Right atrium auricular region (tissue), 2 donors: ENCODE measurements at regions not wholly inside any gene's neighbourhood (a gene's known extent, or its start where the extent isn't known, plus 50 kb on each side); places are given as distances from the start of the nearest gene placed in this dataset.

Experiments
- DNase-seq: peaks from one replicate; pipeline ENCODE4 v3.0.0-alpha.2; 2019; ENCODE audit warnings: low spot score
- H3K27ac ChIP-seq, 2 donors: fragments of 200-600 bp; sonication (generic); 1 replicate in 1 of 2; 2 replicates in 1 of 2; pipeline ENCODE4 v1.5.1; 2016 to 2019
- H3K27me3 ChIP-seq, 2 donors: fragments of 200-600 bp; sonication (generic); one replicate each; pipeline versions ENCODE4 v1.5.1 to v1.6.0; 2017 to 2019
- H3K36me3 ChIP-seq: fragments of 200-600 bp; sonication (generic); one replicate; pipeline ENCODE4 v1.5.1; 2016
- H3K4me1 ChIP-seq, 2 donors: fragments of 200-600 bp; sonication (generic); one replicate each; pipeline versions ENCODE4 v1.5.1 to v1.6.0; 2017 to 2019
- H3K4me3 ChIP-seq, 2 donors: fragments of 200-600 bp; sonication (generic); 1 replicate in 1 of 2; 2 replicates in 1 of 2; pipeline ENCODE4 v1.5.1; 2017 to 2019; ENCODE audit warnings: mild to moderate bottlenecking in 1 of 2, moderate library complexity in 1 of 2
- H3K9me3 ChIP-seq, 2 donors: fragments of 200-600 bp; sonication (generic); one replicate each; pipeline ENCODE4 v1.5.1; 2019
- TF ChIP-seq, protein P1 (sequence below), 2 donors: fragments of 200-600 bp; sonication (generic); IDR thresholded peaks; one replicate each; pipeline ENCODE4 v1.5.1; 2019; ENCODE audit warnings: antibody characterized with exemption in 2 of 2

DNA sequence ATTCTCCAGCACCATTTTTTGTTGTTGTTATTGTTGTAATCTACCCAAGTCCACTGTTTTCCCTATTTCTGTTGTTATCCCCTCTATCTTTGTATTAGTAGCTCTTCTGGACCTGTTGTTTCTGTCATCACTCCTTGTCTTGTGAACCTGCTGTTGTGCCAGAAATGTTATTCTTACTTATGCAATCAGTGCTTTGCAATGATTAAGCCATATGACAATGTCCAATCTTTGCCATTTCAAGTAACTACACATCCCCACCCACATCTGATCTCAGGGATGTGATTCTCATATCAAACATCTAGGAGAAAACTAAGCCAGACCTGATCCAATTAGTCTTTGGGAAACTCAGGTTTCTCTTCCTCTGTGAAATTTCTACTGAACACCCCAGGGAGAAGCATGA lies 472.6 kb upstream of the KLHL1 start:
- H3K4me3 ChIP-seq: no peak overlapping the region
- H3K27me3 ChIP-seq: no peaks in the 10 kb centered on the region
- no peaks in the 10 kb centered on the region for H3K36me3 ChIP-seq
- H3K27ac ChIP-seq: no peak overlapping the region
- DNase-seq: no peak
- H3K4me1 ChIP-seq: no peaks in the 10 kb centered on the region
- no peaks in the 10 kb centered on the region for H3K9me3 ChIP-seq
- TF ChIP-seq, protein P1, sequence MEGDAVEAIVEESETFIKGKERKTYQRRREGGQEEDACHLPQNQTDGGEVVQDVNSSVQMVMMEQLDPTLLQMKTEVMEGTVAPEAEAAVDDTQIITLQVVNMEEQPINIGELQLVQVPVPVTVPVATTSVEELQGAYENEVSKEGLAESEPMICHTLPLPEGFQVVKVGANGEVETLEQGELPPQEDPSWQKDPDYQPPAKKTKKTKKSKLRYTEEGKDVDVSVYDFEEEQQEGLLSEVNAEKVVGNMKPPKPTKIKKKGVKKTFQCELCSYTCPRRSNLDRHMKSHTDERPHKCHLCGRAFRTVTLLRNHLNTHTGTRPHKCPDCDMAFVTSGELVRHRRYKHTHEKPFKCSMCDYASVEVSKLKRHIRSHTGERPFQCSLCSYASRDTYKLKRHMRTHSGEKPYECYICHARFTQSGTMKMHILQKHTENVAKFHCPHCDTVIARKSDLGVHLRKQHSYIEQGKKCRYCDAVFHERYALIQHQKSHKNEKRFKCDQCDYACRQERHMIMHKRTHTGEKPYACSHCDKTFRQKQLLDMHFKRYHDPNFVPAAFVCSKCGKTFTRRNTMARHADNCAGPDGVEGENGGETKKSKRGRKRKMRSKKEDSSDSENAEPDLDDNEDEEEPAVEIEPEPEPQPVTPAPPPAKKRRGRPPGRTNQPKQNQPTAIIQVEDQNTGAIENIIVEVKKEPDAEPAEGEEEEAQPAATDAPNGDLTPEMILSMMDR (IDR thresholded peaks at IDR 0.05): no peak

DNA sequence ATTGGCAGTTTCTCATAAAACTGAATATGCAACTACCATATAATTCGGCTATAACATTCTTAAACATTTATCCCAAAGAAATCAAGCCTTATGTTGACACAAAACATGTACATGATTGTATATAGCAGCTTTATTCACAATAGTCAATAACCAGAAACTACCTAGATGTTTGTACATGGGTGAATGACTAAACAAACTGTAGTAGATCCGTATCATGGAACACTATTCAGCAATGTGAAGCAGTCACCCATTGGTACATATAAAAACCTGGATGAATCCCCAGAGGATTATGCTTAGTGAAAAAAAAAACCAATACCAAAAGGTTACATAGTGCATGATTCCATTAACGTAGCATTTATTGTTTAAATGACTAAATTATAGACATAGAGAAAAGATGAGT lies 471.7 kb upstream of the KLHL1 start:
- DNase-seq: no peak
- H3K4me3 ChIP-seq: no peak overlapping the region
- H3K27ac ChIP-seq: no peak overlapping the region
- H3K4me1 ChIP-seq: no peaks in the 10 kb centered on the region
- TF ChIP-seq, protein P1 (IDR thresholded peaks at IDR 0.05): no peak
- no peaks in the 10 kb centered on the region for H3K36me3 ChIP-seq
- H3K27me3 ChIP-seq: no peaks in the 10 kb centered on the region
- H3K9me3 ChIP-seq: no peaks in the 10 kb centered on the region

DNA sequence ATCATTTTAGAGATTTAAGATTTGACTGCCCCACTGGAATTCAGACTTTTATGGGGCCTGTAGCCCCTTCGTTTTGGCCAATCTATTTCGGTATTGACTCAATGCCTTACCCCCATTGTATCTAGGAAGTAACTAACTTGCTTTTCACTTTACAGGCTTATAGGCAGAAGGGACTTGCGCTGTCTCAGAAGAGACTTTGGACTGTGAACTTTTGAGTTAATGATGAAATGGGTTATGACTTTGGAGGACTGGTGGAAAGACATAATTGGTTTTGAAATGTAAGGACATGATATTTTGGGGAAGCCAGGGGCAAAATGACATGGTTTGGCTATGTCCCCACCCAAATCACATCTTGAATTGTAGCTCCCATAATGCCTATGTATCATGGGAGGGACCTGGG lies 463.0 kb upstream of the KLHL1 start:
- H3K36me3 ChIP-seq: no peaks in the 10 kb centered on the region
- TF ChIP-seq, protein P1 (IDR thresholded peaks at IDR 0.05): no peak
- H3K9me3 ChIP-seq: no peaks in the 10 kb centered on the region
- no peaks in the 10 kb centered on the region for H3K4me1 ChIP-seq
- H3K4me3 ChIP-seq: no peak overlapping the region
- no peak for DNase-seq
- no peaks in the 10 kb centered on the region for H3K27me3 ChIP-seq
- H3K27ac ChIP-seq: no peak overlapping the region

DNA sequence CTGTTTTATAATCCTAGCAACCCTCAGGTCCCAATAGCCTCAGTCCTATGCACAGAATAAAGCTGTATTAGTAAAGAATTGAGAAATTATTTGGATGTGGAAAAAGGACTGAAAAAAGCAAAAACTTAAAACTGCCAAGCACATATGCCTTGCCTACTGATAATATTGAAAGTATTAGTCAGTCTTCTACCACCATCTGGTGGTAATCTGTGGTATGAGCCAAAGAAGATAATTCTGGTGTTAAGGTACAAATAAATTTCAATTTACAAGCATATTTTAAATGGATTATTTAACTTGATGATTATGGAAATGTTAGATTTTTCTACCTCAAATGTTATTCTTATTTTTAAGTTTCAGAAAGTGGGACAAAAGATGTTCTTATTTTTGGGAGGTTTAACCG lies 460.3 kb upstream of the KLHL1 start:
- no peaks in the 10 kb centered on the region for H3K27me3 ChIP-seq
- no peak overlapping the region for H3K4me3 ChIP-seq
- no peak overlapping the region for H3K27ac ChIP-seq
- H3K4me1 ChIP-seq: no peaks in the 10 kb centered on the region
- H3K36me3 ChIP-seq: no peaks in the 10 kb centered on the region
- TF ChIP-seq, protein P1 (IDR thresholded peaks at IDR 0.05): peak; percentile 41 to 74
- no peak for DNase-seq
- no peaks in the 10 kb centered on the region for H3K9me3 ChIP-seq

DNA sequence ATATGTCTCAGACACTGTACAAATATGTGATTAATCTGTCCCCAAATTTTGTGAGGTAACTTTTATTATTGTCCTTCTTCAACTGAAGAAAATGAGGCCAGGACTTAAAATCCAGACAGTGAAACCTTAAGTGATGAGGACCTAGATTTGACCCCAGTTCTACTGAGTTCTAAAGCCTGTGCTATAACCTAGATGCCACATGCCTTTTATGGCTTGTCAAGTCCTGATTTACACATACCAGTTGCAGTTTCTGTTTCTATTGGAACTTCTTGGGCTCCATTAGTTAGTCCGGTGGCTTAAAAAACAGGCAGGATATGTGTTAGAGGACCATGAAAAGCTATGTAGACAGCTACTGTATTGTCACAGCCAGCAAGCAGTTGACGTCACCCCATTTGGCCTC lies 436.5 kb upstream of the KLHL1 start:
- Histone ChIP-seq H3K9me3 (no peaks in the 10 kb centered on the region), H3K4me3 (no peak overlapping the region), H3K4me1 (no peaks in the 10 kb centered on the region), H3K27me3 (no peaks in the 10 kb centered on the region), H3K36me3 (no peaks in the 10 kb centered on the region), H3K27ac (no peak overlapping the region)
- TF ChIP-seq, protein P1 (IDR thresholded peaks at IDR 0.05): no peak
- no peak for DNase-seq

DNA sequence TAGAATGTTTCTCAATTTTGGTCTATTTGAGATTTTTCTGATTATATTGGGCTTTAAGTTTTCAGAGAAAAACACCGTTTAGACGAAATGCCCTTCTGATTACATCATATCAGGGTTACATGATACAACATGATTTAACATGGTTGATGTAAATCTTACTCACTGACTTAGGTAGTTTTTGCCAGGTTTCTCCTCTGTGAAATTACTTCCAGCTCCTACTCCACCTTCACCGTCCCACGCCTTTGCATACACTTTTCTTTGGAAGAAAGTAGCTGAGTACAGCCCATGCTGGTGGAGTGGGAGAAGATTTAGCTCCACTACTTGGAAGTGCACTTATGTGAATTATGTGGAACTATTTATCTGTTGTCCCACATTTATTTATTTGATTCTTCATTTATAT lies 433.2 kb upstream of the KLHL1 start:
- Histone ChIP-seq H3K4me3 (no peak overlapping the region), H3K27ac (no peak overlapping the region), H3K27me3 (no peaks in the 10 kb centered on the region), H3K4me1 (no peaks in the 10 kb centered on the region), H3K36me3 (no peaks in the 10 kb centered on the region), H3K9me3 (no peaks in the 10 kb centered on the region)
- TF ChIP-seq, protein P1 (IDR thresholded peaks at IDR 0.05): no peak
- DNase-seq: no peak
